ENCODE measurements at regions not wholly inside any gene's neighbourhood (a gene's known extent, or its start where the extent isn't known, plus 50 kb on each side); places are given as distances from the start of the nearest gene placed in this dataset.
"Not testable (repeated sequence)": the region's sequence is repeated elsewhere in the genome, so short reads cannot be mapped to it uniquely, and the experiment has no call there.

DNA sequence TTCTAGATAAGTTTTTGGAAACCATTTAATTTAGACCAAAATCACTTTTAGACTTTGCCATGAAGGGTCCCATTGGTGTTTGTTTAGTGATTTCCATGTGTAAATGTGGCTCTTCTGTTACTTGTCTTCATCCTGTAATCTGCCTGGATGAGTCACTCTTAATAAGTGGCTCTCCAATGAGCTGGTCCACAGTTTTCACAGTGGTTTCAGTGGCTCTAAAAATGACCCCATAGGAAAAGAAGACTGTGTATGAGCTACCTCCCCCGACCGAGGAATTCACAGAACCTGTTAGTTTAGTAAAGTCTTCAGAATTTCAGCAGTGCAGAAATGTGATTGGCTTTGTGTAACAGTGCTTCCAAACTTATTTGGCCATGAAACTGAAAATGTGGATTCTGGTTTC lies 492.0 kb upstream of the MARCKS start:
- no peak overlapping the region for H3K9ac ChIP-seq (ENCODE audit: low read length)

DNA sequence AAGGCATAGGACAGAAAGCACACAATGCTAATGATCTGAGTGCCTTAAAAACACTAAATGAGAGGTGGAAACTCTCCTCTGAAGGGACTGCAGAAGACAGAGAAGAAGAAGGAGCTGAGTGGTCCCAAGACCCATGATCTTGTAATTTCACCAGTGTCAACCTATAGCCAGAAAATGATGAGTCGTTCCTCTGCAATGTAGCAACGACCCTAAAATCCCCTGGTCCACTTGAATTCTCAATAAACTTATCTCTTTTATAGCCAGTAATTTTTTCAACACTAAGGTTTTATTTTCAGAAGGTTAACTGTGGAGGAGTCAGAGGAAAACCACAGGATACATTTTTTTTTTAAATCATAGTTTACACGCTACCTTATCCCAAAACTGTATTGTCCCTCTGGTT lies 490.6 kb upstream of the MARCKS start:
- no peak overlapping the region for H3K4me3 ChIP-seq (ENCODE audit: insufficient read depth, low read depth, low read length)
- H3K79me2 ChIP-seq (ENCODE audit: insufficient read depth, low read length), result no peaks in the 10 kb centered on the region
- H2AFZ ChIP-seq (ENCODE audit: low read depth, low read length), result no peak overlapping the region
- peak overlapping the region; percentile 37 for H3K27ac ChIP-seq (ENCODE audit: low read depth, low read length)
- no peaks in the 10 kb centered on the region for H3K36me3 ChIP-seq (ENCODE audit: insufficient read depth, low read length)
- peaks cover 54% of the 10 kb centered on the region for H3K4me1 Mint-ChIP-seq (ENCODE audit: low read depth, unreplicated experiment)
- H4K20me1 ChIP-seq (ENCODE audit: insufficient read depth, low read length), result no peaks in the 10 kb centered on the region
- H3K9ac ChIP-seq (ENCODE audit: low read length), result no peak overlapping the region
- H3K27ac Mint-ChIP-seq (ENCODE audit: unreplicated experiment), result peak overlapping the region; percentile 96
- no peak for FAIRE-seq
- DNase-seq (ENCODE audit: low read depth), result no peak
- no peaks in the 10 kb centered on the region for H3K27me3 ChIP-seq (ENCODE audit: insufficient read depth, low read length)
- TF ChIP-seq, protein P1, sequence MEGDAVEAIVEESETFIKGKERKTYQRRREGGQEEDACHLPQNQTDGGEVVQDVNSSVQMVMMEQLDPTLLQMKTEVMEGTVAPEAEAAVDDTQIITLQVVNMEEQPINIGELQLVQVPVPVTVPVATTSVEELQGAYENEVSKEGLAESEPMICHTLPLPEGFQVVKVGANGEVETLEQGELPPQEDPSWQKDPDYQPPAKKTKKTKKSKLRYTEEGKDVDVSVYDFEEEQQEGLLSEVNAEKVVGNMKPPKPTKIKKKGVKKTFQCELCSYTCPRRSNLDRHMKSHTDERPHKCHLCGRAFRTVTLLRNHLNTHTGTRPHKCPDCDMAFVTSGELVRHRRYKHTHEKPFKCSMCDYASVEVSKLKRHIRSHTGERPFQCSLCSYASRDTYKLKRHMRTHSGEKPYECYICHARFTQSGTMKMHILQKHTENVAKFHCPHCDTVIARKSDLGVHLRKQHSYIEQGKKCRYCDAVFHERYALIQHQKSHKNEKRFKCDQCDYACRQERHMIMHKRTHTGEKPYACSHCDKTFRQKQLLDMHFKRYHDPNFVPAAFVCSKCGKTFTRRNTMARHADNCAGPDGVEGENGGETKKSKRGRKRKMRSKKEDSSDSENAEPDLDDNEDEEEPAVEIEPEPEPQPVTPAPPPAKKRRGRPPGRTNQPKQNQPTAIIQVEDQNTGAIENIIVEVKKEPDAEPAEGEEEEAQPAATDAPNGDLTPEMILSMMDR (IDR thresholded peaks at IDR 0.05; ENCODE audit: insufficient read depth, low read depth, low read length), result no peak
- TF ChIP-seq EZH2 (IDR thresholded peaks at IDR 0.05; ENCODE audit: insufficient read depth, low read length), result no peak
- H3K4me1 ChIP-seq (ENCODE audit: insufficient read depth, low read length), result peaks cover 32% of the 10 kb centered on the region
- peaks cover 3% of the 10 kb centered on the region for H3K9me3 Mint-ChIP-seq (ENCODE audit: unreplicated experiment)
- H3K4me2 ChIP-seq (ENCODE audit: low read length), result no peak overlapping the region
- H3K27me3 Mint-ChIP-seq (ENCODE audit: low read depth, unreplicated experiment), result no peaks in the 10 kb centered on the region
- H3K4me3 Mint-ChIP-seq (ENCODE audit: unreplicated experiment), result no peak overlapping the region
- H3K9me3 ChIP-seq (ENCODE audit: insufficient read depth, low read depth, low read length), result no peaks in the 10 kb centered on the region
- no peaks in the 10 kb centered on the region for H3K36me3 Mint-ChIP-seq (ENCODE audit: low read depth, unreplicated experiment)

More for the DNA sequence above, 492.0 kb upstream of the MARCKS start:
- peaks cover 39% of the 10 kb centered on the region for H3K4me1 ChIP-seq (ENCODE audit: insufficient read depth, low read length)
- Mint-ChIP-seq H3K36me3 (ENCODE audit: low read depth, unreplicated experiment) (no peaks in the 10 kb centered on the region), H3K9me3 (ENCODE audit: unreplicated experiment) (peaks cover 3% of the 10 kb centered on the region), H3K4me3 (ENCODE audit: unreplicated experiment) (no peak overlapping the region), H3K4me1 (ENCODE audit: low read depth, unreplicated experiment) (peaks cover 58% of the 10 kb centered on the region), H3K27ac (ENCODE audit: unreplicated experiment) (peak overlapping the region; percentile 96), H3K27me3 (ENCODE audit: low read depth, unreplicated experiment) (no peaks in the 10 kb centered on the region)
- H3K27ac ChIP-seq (ENCODE audit: low read depth, low read length), result peak overlapping the region; percentile 96
- peak; percentile 67 for FAIRE-seq
- H4K20me1 ChIP-seq (ENCODE audit: insufficient read depth, low read length), result no peaks in the 10 kb centered on the region
- no peaks in the 10 kb centered on the region for H3K79me2 ChIP-seq (ENCODE audit: insufficient read depth, low read length)
- H3K27me3 ChIP-seq (ENCODE audit: insufficient read depth, low read length), result no peaks in the 10 kb centered on the region
- TF ChIP-seq EZH2 (IDR thresholded peaks at IDR 0.05; ENCODE audit: insufficient read depth, low read length), result no peak
- TF ChIP-seq, protein P1 (IDR thresholded peaks at IDR 0.05; ENCODE audit: insufficient read depth, low read depth, low read length), result no peak
- peak; percentile 75 for DNase-seq (ENCODE audit: low read depth)
- no peak overlapping the region for H3K4me2 ChIP-seq (ENCODE audit: low read length)
- no peak overlapping the region for H3K4me3 ChIP-seq (ENCODE audit: insufficient read depth, low read depth, low read length)
- no peaks in the 10 kb centered on the region for H3K9me3 ChIP-seq (ENCODE audit: insufficient read depth, low read depth, low read length)
- H3K36me3 ChIP-seq (ENCODE audit: insufficient read depth, low read length), result no peaks in the 10 kb centered on the region
- H2AFZ ChIP-seq (ENCODE audit: low read depth, low read length), result no peak overlapping the region

DNA sequence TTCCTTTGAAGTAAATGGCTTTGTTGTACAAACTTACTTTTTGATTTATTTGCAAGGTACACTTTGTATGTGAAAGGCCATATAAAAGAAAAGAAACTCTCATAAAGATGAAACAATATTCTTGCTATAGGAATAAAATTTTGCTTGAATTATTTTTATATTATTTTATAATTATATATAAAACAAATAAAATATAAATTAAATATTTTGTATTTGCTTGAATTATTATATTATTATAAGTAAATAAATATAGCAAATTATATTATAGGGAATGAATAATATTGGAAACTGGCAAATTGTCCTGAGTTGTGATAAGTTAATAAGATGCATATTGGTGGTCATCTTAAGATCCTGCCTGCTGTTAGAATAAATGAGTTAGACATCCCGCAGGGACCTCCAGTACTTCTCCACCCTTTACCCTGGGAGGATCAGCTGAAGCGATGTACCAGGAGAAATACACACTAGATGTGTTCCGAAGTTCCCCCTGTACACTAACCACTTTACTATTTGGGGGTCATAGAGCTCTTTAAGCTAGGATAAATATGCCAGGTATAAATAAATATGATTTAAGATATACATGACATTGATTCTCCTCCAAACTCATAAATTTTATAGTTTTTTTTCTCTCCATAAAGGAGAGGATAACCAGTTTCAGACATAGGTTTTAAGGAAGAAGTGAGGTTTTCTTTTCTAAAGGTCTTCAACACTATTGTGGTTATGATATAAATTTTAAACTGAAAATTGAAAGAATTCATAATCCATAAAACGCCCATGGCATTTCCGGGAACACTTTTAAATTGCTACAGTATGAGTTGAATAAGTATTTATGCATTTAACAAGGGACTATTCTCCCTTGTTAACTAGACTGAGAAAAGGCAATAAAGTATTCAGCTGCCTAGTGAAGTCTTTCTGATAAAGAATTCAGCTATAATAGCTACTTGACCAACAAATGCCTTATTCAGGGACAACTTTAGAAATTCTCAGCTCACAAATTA lies 486.3 kb upstream of the MARCKS start:
- H3K27me3 ChIP-seq (ENCODE audit: insufficient read depth, low read length), result no peaks in the 10 kb centered on the region
- H3K4me3 ChIP-seq (ENCODE audit: insufficient read depth, low read depth, low read length), result no peak overlapping the region
- TF ChIP-seq EZH2 (IDR thresholded peaks at IDR 0.05; ENCODE audit: insufficient read depth, low read length), result no peak
- TF ChIP-seq, protein P1 (IDR thresholded peaks at IDR 0.05; ENCODE audit: insufficient read depth, low read depth, low read length), result no peak

DNA sequence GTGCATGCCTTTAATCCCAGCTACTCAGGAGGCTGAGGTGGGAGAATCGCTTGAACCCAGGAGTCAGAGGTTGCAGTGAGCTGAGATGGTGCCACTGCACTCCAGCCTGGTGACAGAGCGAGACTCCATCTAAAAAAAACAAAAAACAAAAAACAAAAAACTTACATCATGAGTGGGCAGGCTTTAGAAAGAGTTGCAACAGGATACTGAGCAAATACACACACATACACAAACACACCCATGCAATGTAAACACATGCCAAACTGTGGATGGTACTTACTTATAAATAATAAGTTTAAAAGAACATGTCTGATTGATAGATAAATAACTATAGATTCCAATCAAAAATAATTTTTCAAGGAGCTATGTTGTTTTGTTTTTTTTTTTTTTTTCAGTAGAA lies 481.7 kb upstream of the MARCKS start:
- H3K79me2 ChIP-seq (ENCODE audit: insufficient read depth, low read length); H3K27me3 Mint-ChIP-seq (ENCODE audit: low read depth, unreplicated experiment); H3K4me3 Mint-ChIP-seq (ENCODE audit: unreplicated experiment); H3K9me3 ChIP-seq (ENCODE audit: insufficient read depth, low read depth, low read length); H4K20me1 ChIP-seq (ENCODE audit: insufficient read depth, low read length); H3K27me3 ChIP-seq (ENCODE audit: insufficient read depth, low read length); DNase-seq (ENCODE audit: low read depth); H3K9me3 Mint-ChIP-seq (ENCODE audit: unreplicated experiment); FAIRE-seq; H3K36me3 ChIP-seq (ENCODE audit: insufficient read depth, low read length); H3K36me3 Mint-ChIP-seq (ENCODE audit: low read depth, unreplicated experiment): not testable (repeated sequence)
- Mint-ChIP-seq H3K27ac (ENCODE audit: unreplicated experiment) (peak overlapping the region; percentile 87), H3K4me1 (ENCODE audit: low read depth, unreplicated experiment) (peaks cover 12% of the 10 kb centered on the region)
- peak overlapping the region; percentile 75 for H3K9ac ChIP-seq (ENCODE audit: low read length)
- peak overlapping the region; percentile 0 for H3K4me3 ChIP-seq (ENCODE audit: insufficient read depth, low read depth, low read length)
- H3K27ac ChIP-seq (ENCODE audit: low read depth, low read length), result peak overlapping the region; percentile 97
- H2AFZ ChIP-seq (ENCODE audit: low read depth, low read length), result peak overlapping the region; percentile 84
- peaks cover 19% of the 10 kb centered on the region for H3K4me1 ChIP-seq (ENCODE audit: insufficient read depth, low read length)
- peak overlapping the region; percentile 73 for H3K4me2 ChIP-seq (ENCODE audit: low read length)

More for the DNA sequence above, 486.3 kb upstream of the MARCKS start:
- Mint-ChIP-seq H3K4me3 (ENCODE audit: unreplicated experiment) (no peak overlapping the region), H3K9me3 (ENCODE audit: unreplicated experiment) (peaks cover 3% of the 10 kb centered on the region), H3K27ac (ENCODE audit: unreplicated experiment) (no peak overlapping the region), H3K36me3 (ENCODE audit: low read depth, unreplicated experiment) (no peaks in the 10 kb centered on the region), H3K27me3 (ENCODE audit: low read depth, unreplicated experiment) (no peaks in the 10 kb centered on the region), H3K4me1 (ENCODE audit: low read depth, unreplicated experiment) (peaks cover 23% of the 10 kb centered on the region)
- no peaks in the 10 kb centered on the region for H3K79me2 ChIP-seq (ENCODE audit: insufficient read depth, low read length)
- FAIRE-seq (no peak), DNase-seq (ENCODE audit: low read depth) (no peak)
- H3K9ac ChIP-seq (ENCODE audit: low read length), result no peak overlapping the region
- H3K27ac ChIP-seq (ENCODE audit: low read depth, low read length), result no peak overlapping the region
- no peak overlapping the region for H2AFZ ChIP-seq (ENCODE audit: low read depth, low read length)
- H3K9me3 ChIP-seq (ENCODE audit: insufficient read depth, low read depth, low read length), result no peaks in the 10 kb centered on the region
- peaks cover 7% of the 10 kb centered on the region for H3K4me1 ChIP-seq (ENCODE audit: insufficient read depth, low read length)
- H3K4me2 ChIP-seq (ENCODE audit: low read length), result no peak overlapping the region
- H4K20me1 ChIP-seq (ENCODE audit: insufficient read depth, low read length), result no peaks in the 10 kb centered on the region
- no peaks in the 10 kb centered on the region for H3K36me3 ChIP-seq (ENCODE audit: insufficient read depth, low read length)
